NCI-H2196 (cell line): ENCODE measurements at regions not wholly inside any gene's neighbourhood (a gene's known extent, or its start where the extent isn't known, plus 50 kb on each side); places are given as distances from the start of the nearest gene placed in this dataset.
"Not testable (repeated sequence)": the region's sequence is repeated elsewhere in the genome, so short reads cannot be mapped to it uniquely, and the experiment has no call there.

Experiments used
- DNase-seq: peaks from one replicate; lab custom pipeline; 2025; ENCODE audit not compliant: unreplicated experiment; lab: John Stamatoyannopoulos, UW

- no peak for DNase-seq
Measured at GRCh38 chr13:75968103-75968838, 332.1 kb downstream of the LMO7 start.

GRCh38 chr13:75963302-75963701, 327.2 kb downstream of the LMO7 start:
- no peak for DNase-seq

GRCh38 chr13:75961911-75962310, 325.8 kb downstream of the LMO7 start:
- no peak for DNase-seq

GRCh38 chr13:75960538-75960994, 324.4 kb downstream of the LMO7 start:
- no peak for DNase-seq

GRCh38 chr13:75959861-75960481, 323.8 kb downstream of the LMO7 start:
- no peak for DNase-seq

- DNase-seq: not testable (repeated sequence)
Measured at GRCh38 chr13:75953589-75953988, 317.5 kb downstream of the LMO7 start.

GRCh38 chr13:75947448-75947847, 311.3 kb downstream of the LMO7 start:
- DNase-seq: no peak

GRCh38 chr13:75946536-75947284, 310.6 kb downstream of the LMO7 start:
- DNase-seq: no peak

GRCh38 chr13:75945841-75946482, 309.8 kb downstream of the LMO7 start:
- DNase-seq: no peak

- DNase-seq: no peak
Measured at GRCh38 chr13:75938811-75939560, 302.9 kb downstream of the LMO7 start.

- no peak for DNase-seq
Measured at GRCh38 chr13:75936791-75937190, 300.7 kb downstream of the LMO7 start.

GRCh38 chr13:75935805-75936204, 299.7 kb downstream of the LMO7 start:
- DNase-seq: no peak

- no peak for DNase-seq
Measured at GRCh38 chr13:75934889-75935288, 298.8 kb downstream of the LMO7 start.

- no peak for DNase-seq
Measured at GRCh38 chr13:75932636-75933035, 296.5 kb downstream of the LMO7 start.

GRCh38 chr13:75931116-75931515, 295.0 kb downstream of the LMO7 start:
- DNase-seq: no peak

- DNase-seq: no peak
Measured at GRCh38 chr13:75929076-75929475, 292.9 kb downstream of the LMO7 start.

- DNase-seq: no peak
Measured at GRCh38 chr13:75927183-75927669, 291.1 kb downstream of the LMO7 start.

- DNase-seq: no peak
Measured at GRCh38 chr13:75920536-75920935, 284.4 kb downstream of the LMO7 start.

GRCh38 chr13:75919660-75920199, 283.6 kb downstream of the LMO7 start:
- DNase-seq: no peak

GRCh38 chr13:75915066-75915465, 278.9 kb downstream of the LMO7 start:
- DNase-seq: no peak
